ENCODE measurements at regions not wholly inside any gene's neighbourhood (a gene's known extent, or its start where the extent isn't known, plus 50 kb on each side); places are given as distances from the start of the nearest gene placed in this dataset.

GRCh38 chr16:73871088-73871733, 425.4 kb upstream of the PSMD7 start:
- Histone ChIP-seq H2BK5ac (ENCODE audit: low read depth, low read length, poor library complexity, severe bottlenecking) (no peak overlapping the region), H2AFZ (replicated peaks; ENCODE audit: low read length, poor library complexity) (no peak overlapping the region), H3K9me1 (ENCODE audit: insufficient read depth, low read length) (no peaks in the 10 kb centered on the region), H3K4me1 (ENCODE audit: control insufficient read depth, insufficient read depth, low read length) (no peaks in the 10 kb centered on the region), H3K36me3 (ENCODE audit: control insufficient read depth, insufficient read depth, low read length) (no peaks in the 10 kb centered on the region), H2BK20ac (ENCODE audit: low read depth, low read length) (no peak overlapping the region), H2BK120ac (ENCODE audit: low read depth, low read length) (no peak overlapping the region), H4K5ac (ENCODE audit: low read depth, low read length) (no peak overlapping the region), H3K4me2 (ENCODE audit: low read depth, low read length) (no peak overlapping the region), H3K79me1 (ENCODE audit: low read depth in 1 of 2, low read length in 2 of 2) (no peaks in the 10 kb centered on the region), H2AK5ac (ENCODE audit: low read depth, low read length) (no peak overlapping the region), H3K18ac (ENCODE audit: low read depth, low read length) (no peak overlapping the region), H4K20me1 (ENCODE audit: insufficient read depth, low read length) (no peaks in the 10 kb centered on the region), H3K14ac (replicated peaks; ENCODE audit: low read depth, low read length) (no peak overlapping the region), H3K23ac (ENCODE audit: low read depth, low read length) (no peak overlapping the region), H3K4ac (ENCODE audit: low read depth, low read length) (no peak overlapping the region), H3K27ac (ENCODE audit: insufficient read depth, low read length) (no peak overlapping the region), H3K27me3 (ENCODE audit: control insufficient read depth, insufficient read depth, low read length) (no peaks in the 10 kb centered on the region), H4K91ac (ENCODE audit: insufficient read depth, low read depth, low read length) (no peak overlapping the region), H3K4me3 (ENCODE audit: insufficient read depth, low read depth, low read length) (no peak overlapping the region), H3K9ac (ENCODE audit: low read depth, low read length) (no peak overlapping the region), H2AK9ac (replicated peaks; ENCODE audit: low read depth, low read length, poor library complexity) (no peak overlapping the region), H3K9me3 (ENCODE audit: control insufficient read depth, insufficient read depth, low read length) (no peaks in the 10 kb centered on the region), H3K56ac (ENCODE audit: extremely low read depth, insufficient read depth, low read length) (no peak overlapping the region), H2BK15ac (ENCODE audit: low read depth, low read length) (no peak overlapping the region), H4K8ac (ENCODE audit: low read depth in 2 of 2, low read length in 2 of 2) (no peak overlapping the region)
- BruUV-seq (replicated peaks) = no TSS peak
- dilution Hi-C loops (cut with HindIII; ENCODE audit: low sequenced_read_pairs, unreplicated experiment) = no loop called here
- ChIA-PET CTCF (no interaction called here), POLR2A (ENCODE audit: unreplicated experiment) (no interaction called here)
- in situ Hi-C loops (cut with MboI; ENCODE audit: low sequenced_read_pairs) = no loop called here
- DNase-seq = no peak
- ATAC-seq (ENCODE audit: low read depth) = no peak
- no peak for TF ChIP-seq MXI1 (IDR thresholded peaks at IDR 0.05; ENCODE audit: borderline replicate concordance, low read depth, low read length)
- no peak for TF ChIP-seq CTCF (conservative IDR thresholded peaks at IDR 0.05; ENCODE audit: low read depth, low read length)
- TF ChIP-seq NFE2L2 (IDR thresholded peaks at IDR 0.05; ENCODE audit: low read depth, low read length) = no peak
- TF ChIP-seq MAFK (IDR thresholded peaks at IDR 0.05; ENCODE audit: low read depth, low read length) = no peak
- TF ChIP-seq USF2 (IDR thresholded peaks at IDR 0.05; ENCODE audit: low read depth, low read length) = no peak
- TF ChIP-seq SMC3 (IDR thresholded peaks at IDR 0.05; ENCODE audit: low read depth, low read length) = no peak
- TF ChIP-seq FOS (IDR thresholded peaks at IDR 0.05; ENCODE audit: low read depth, low read length) = no peak
- TF ChIP-seq CEBPB (IDR thresholded peaks at IDR 0.05; ENCODE audit: low read depth, low read length) = no peak
- intact Hi-C loops (cut with micrococcal nuclease) = loop anchor here (10.0 kb wide), 2 partner anchors 1036 to 1186 kb away; no protein-coding TSS in a partner anchor
- no CpG with 5 or more reads among the region's 6 CpGs for WGBS, 2 experiments (ENCODE audit: extremely low coverage in 2 of 2, insufficient read length in 1 of 2)
